ENCODE measurements at regions not wholly inside any gene's neighbourhood (a gene's known extent, or its start where the extent isn't known, plus 50 kb on each side); places are given as distances from the start of the nearest gene placed in this dataset.

- TF ChIP-seq CTCF (IDR thresholded peaks at IDR 0.05; ENCODE audit: poor library complexity) (no peak), EZH2 (IDR thresholded peaks at IDR 0.05; ENCODE audit: borderline replicate concordance) (no peak), EZH2phosphoT487 (IDR thresholded peaks at IDR 0.05; ENCODE audit: low read depth, severe bottlenecking, unreplicated experiment) (no peak)
Observed at GRCh38 chr16:75922250-75922649, 196.0 kb upstream of the CPHXL start.

All from hepatocyte (in vitro differentiated cells).